ENCODE measurements at regions not wholly inside any gene's neighbourhood (a gene's known extent, or its start where the extent isn't known, plus 50 kb on each side); places are given as distances from the start of the nearest gene placed in this dataset.

DNA sequence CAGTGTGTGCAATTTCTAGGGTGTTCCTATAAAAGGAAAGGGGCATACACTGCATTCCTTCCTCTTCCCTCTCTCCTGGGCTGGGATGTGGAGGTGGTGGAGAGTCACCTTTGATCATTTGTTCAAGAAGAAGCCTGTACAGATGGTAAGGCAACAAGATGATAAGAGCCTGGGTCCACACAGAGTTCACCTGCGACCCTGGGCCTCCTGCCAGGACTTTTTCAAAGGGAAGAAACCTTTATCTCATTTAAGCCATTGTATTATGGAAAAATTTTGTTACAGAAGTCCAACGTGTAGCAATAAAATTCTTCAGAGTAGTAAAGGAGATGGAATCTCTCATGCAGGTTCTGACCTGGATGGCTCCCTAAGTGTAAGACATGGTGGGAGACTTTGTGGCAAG is 189.1 kb downstream of the MIS18A start:
- H3K4me1 ChIP-seq, result no peaks in the 10 kb centered on the region
- H3K4me3 ChIP-seq, result no peak overlapping the region
- no peak overlapping the region for H3K27ac ChIP-seq
- H3K36me3 ChIP-seq, result no peaks in the 10 kb centered on the region
- 44 to 57% methylated on average over 2 of the region's 2 CpGs for WGBS, 2 donors (ENCODE audit: low coverage in 1 of 2)
- no peak for ATAC-seq
- H3K27me3 ChIP-seq, result peaks cover 3% of the 10 kb centered on the region
- H3K9me3 ChIP-seq, result no peaks in the 10 kb centered on the region
- TF ChIP-seq EP300 (IDR thresholded peaks at IDR 0.05) (no peak), POLR2A (IDR thresholded peaks at IDR 0.05) (no peak), POLR2AphosphoS5 (IDR thresholded peaks at IDR 0.05) (no peak)
- TF ChIP-seq, protein P1, sequence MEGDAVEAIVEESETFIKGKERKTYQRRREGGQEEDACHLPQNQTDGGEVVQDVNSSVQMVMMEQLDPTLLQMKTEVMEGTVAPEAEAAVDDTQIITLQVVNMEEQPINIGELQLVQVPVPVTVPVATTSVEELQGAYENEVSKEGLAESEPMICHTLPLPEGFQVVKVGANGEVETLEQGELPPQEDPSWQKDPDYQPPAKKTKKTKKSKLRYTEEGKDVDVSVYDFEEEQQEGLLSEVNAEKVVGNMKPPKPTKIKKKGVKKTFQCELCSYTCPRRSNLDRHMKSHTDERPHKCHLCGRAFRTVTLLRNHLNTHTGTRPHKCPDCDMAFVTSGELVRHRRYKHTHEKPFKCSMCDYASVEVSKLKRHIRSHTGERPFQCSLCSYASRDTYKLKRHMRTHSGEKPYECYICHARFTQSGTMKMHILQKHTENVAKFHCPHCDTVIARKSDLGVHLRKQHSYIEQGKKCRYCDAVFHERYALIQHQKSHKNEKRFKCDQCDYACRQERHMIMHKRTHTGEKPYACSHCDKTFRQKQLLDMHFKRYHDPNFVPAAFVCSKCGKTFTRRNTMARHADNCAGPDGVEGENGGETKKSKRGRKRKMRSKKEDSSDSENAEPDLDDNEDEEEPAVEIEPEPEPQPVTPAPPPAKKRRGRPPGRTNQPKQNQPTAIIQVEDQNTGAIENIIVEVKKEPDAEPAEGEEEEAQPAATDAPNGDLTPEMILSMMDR (IDR thresholded peaks at IDR 0.05), result no peak

DNA sequence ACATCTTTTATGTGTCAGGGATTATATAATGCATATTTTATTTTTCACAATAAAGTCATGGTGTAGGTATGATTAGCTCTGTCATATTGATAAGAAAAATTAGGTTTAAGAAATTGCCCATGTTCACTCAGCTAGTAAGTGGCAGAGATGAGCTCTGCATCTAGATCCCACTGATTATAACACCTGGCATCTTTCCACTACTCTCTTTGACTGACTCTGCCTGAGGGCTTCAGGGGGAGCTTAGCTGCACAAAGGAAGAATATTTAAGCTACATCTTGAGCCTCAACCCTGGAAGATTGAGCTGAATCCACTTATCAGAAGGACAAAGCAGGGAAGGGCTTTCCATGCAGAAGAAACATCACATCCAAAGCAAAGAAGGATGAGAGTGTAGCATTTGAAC is 190.4 kb downstream of the MIS18A start:
- no peak overlapping the region for H3K4me3 ChIP-seq
- no peaks in the 10 kb centered on the region for H3K9me3 ChIP-seq
- H3K36me3 ChIP-seq, result no peaks in the 10 kb centered on the region
- no peak for ATAC-seq
- H3K27ac ChIP-seq, result no peak overlapping the region
- H3K27me3 ChIP-seq, result peaks cover 3% of the 10 kb centered on the region
- TF ChIP-seq POLR2A (IDR thresholded peaks at IDR 0.05) (no peak), EP300 (IDR thresholded peaks at IDR 0.05) (no peak), POLR2AphosphoS5 (IDR thresholded peaks at IDR 0.05) (no peak)
- TF ChIP-seq, protein P1 (IDR thresholded peaks at IDR 0.05), result no peak
- H3K4me1 ChIP-seq, result no peaks in the 10 kb centered on the region

DNA sequence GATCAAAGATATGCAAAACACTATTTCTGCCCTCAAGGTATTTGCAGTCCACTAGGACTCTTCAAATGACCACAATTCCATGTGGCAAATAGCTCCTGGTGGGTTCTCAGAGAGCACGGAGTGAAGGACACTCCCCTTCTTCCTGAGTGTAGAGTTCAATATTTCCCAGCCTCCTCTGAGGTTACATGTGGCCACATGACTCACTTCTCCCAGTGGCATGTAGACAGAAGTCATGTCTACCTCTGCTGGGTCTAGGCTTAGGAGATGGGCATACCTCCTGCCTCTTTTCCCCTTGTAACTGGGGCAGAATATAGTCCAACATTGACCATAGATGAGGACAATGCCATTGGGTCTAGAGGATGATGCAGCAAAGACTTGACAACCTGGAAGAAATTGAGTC is 191.4 kb downstream of the MIS18A start:
- WGBS, 2 donors (ENCODE audit: low coverage in 1 of 2), result 50 to 57% methylated on average over 1 of the region's 1 CpG
- H3K27me3 ChIP-seq, result peaks cover 3% of the 10 kb centered on the region
- H3K36me3 ChIP-seq, result no peaks in the 10 kb centered on the region
- no peaks in the 10 kb centered on the region for H3K9me3 ChIP-seq
- no peak for ATAC-seq
- TF ChIP-seq POLR2AphosphoS5 (IDR thresholded peaks at IDR 0.05) (no peak), EP300 (IDR thresholded peaks at IDR 0.05) (no peak)
- TF ChIP-seq, protein P1 (IDR thresholded peaks at IDR 0.05), result no peak
- H3K27ac ChIP-seq, result no peak overlapping the region
- no peak overlapping the region for H3K4me3 ChIP-seq
- H3K4me1 ChIP-seq, result no peaks in the 10 kb centered on the region

DNA sequence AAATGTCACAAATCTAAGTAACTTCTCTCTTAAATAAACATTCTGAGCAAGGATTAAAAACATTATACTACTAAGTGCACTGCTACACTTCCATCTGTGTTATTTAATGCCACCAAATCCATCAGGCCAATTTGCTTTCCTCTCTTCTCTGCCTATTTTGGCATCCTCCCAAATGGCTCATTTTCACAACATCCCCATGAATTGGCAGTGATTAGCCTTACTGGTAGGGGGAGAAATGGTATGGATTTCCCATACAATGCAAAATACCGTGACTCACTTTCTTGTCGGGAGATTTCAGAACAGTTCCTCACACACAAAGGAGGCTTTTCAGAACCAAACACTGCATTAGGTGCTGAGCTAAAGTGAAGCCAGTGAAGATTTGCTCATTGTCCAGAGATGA is 195.7 kb downstream of the MIS18A start:
- TF ChIP-seq EP300 (IDR thresholded peaks at IDR 0.05) (no peak), POLR2A (IDR thresholded peaks at IDR 0.05) (no peak), POLR2AphosphoS5 (IDR thresholded peaks at IDR 0.05) (no peak)
- TF ChIP-seq, protein P1 (IDR thresholded peaks at IDR 0.05), result no peak
- WGBS, 2 donors (ENCODE audit: low coverage in 1 of 2), result 29 to 40% methylated on average over 1 to 2 of the region's 2 CpGs
- no peak overlapping the region for H3K4me3 ChIP-seq
- H3K36me3 ChIP-seq, result no peaks in the 10 kb centered on the region
- H3K4me1 ChIP-seq, result no peaks in the 10 kb centered on the region
- H3K9me3 ChIP-seq, result no peaks in the 10 kb centered on the region
- ATAC-seq, result no peak
- peaks cover 3% of the 10 kb centered on the region for H3K27me3 ChIP-seq
- H3K27ac ChIP-seq, result no peak overlapping the region

DNA sequence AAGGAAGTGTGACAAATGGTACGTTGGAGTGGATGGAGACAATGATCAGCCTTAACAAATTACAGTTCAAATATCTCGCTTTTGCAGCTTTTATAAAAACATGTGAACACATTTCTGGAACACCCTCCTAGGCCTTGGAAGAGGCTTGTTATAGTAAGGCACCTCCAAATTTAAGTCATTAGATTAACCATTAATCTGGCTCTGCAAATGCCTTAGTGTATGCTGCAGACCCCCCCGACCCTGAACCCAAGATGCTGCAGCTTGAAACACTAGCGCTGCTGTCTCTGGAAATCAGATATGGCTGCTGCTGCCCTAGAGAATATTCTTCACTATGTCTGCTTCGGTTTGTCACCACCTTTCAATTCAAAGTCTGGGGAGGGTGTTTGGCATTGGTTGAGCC is 196.4 kb downstream of the MIS18A start:
- WGBS, 2 donors (ENCODE audit: low coverage in 1 of 2), result 57 to 64% methylated on average over 5 of the region's 5 CpGs

More for the DNA sequence above, 196.4 kb downstream of the MIS18A start:
- Histone ChIP-seq H3K4me1 (no peaks in the 10 kb centered on the region), H3K27me3 (peaks cover 3% of the 10 kb centered on the region), H3K4me3 (no peak overlapping the region), H3K36me3 (no peaks in the 10 kb centered on the region), H3K9me3 (no peaks in the 10 kb centered on the region), H3K27ac (no peak overlapping the region)
- TF ChIP-seq EP300 (IDR thresholded peaks at IDR 0.05) (no peak), POLR2A (IDR thresholded peaks at IDR 0.05) (no peak), POLR2AphosphoS5 (IDR thresholded peaks at IDR 0.05) (no peak)
- TF ChIP-seq, protein P1 (IDR thresholded peaks at IDR 0.05), result no peak
- no peak for ATAC-seq
